ENCODE measurements at regions not wholly inside any gene's neighbourhood (a gene's known extent, or its start where the extent isn't known, plus 50 kb on each side); places are given as distances from the start of the nearest gene placed in this dataset.

DNA sequence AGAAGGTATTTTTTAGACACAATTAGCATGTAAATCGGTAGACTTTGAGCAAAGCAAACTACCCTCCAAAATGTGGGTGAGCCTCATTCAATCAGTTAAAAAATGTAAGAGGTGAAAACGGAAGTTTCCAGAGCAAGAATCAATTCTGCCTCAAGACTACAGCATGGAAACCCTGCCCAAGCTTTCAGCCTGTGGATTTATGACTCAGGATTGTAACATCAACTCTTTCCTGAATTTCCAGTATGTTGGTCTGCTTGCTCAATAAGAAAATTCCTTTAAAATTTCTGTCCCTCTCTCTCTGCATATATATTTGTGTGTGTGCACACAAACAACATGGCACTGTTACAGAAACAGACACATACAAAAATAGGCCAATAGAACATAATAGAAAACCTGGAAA is 228.6 kb upstream of the DOK6 start:
- TF ChIP-seq, protein P1, sequence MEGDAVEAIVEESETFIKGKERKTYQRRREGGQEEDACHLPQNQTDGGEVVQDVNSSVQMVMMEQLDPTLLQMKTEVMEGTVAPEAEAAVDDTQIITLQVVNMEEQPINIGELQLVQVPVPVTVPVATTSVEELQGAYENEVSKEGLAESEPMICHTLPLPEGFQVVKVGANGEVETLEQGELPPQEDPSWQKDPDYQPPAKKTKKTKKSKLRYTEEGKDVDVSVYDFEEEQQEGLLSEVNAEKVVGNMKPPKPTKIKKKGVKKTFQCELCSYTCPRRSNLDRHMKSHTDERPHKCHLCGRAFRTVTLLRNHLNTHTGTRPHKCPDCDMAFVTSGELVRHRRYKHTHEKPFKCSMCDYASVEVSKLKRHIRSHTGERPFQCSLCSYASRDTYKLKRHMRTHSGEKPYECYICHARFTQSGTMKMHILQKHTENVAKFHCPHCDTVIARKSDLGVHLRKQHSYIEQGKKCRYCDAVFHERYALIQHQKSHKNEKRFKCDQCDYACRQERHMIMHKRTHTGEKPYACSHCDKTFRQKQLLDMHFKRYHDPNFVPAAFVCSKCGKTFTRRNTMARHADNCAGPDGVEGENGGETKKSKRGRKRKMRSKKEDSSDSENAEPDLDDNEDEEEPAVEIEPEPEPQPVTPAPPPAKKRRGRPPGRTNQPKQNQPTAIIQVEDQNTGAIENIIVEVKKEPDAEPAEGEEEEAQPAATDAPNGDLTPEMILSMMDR (conservative IDR thresholded peaks at IDR 0.05; ENCODE audit: low read length) = no peak
- no peak for TF ChIP-seq EZH2phosphoT487 (IDR thresholded peaks at IDR 0.05; ENCODE audit: borderline replicate concordance, low read depth, low read length)
